Breast epithelium (tissue), 4 donors: ENCODE measurements at regions not wholly inside any gene's neighbourhood (a gene's known extent, or its start where the extent isn't known, plus 50 kb on each side); places are given as distances from the start of the nearest gene placed in this dataset.

Experiments used
- DNase-seq, 2 donors: peaks; one replicate each; pipeline ENCODE4 v3.0.0-alpha.2; 2019; ENCODE audit warnings: low spot score in 2 of 2
- H3K27ac ChIP-seq, 2 donors: fragments of 200-600 bp; sonication (generic) in 1 of 2; one replicate each; pipeline ENCODE4 v1.5.1; 2016 to 2019; ENCODE audit warnings: mild to moderate bottlenecking in 1 of 2
- H3K27me3 ChIP-seq, 2 donors: fragments of 200-600 bp; sonication (generic) in 1 of 2; one replicate each; pipeline versions ENCODE4 v1.5.1 to v1.6.0; 2017 to 2019; ENCODE audit warnings: control low read depth in 1 of 2, mild to moderate bottlenecking in 1 of 2
- H3K36me3 ChIP-seq: fragments of 200-600 bp; one replicate; pipeline ENCODE4 v1.5.1; 2019
- H3K4me1 ChIP-seq, 2 donors: fragments of 200-600 bp; sonication (generic); one replicate each; pipeline ENCODE4 v1.5.1; 2016 to 2019; ENCODE audit warnings: control low read depth in 1 of 2
- H3K4me3 ChIP-seq, 3 donors: fragments of 200-600 bp; sonication (generic); 1 replicate in 2 of 3; 2 replicates in 1 of 3; pipeline ENCODE4 v1.5.1; 2016 to 2019; ENCODE audit warnings: mild to moderate bottlenecking in 3 of 3, moderate library complexity in 2 of 3
- H3K9me3 ChIP-seq, 2 donors: fragments of 200-600 bp; sonication (generic) in 1 of 2; one replicate each; pipeline ENCODE4 v1.5.1; 2016 to 2019; ENCODE audit warnings: control low read depth in 1 of 2
- POLR2A ChIP-seq: fragments of 450-650 bp; IDR thresholded peaks from one replicate; pipeline ENCODE4 v1.6.1; 2016; ENCODE audit warnings: antibody characterized with exemption, mild to moderate bottlenecking, moderate library complexity
- POLR2AphosphoS5 ChIP-seq, 3 donors: sonication (generic); formaldehyde crosslinking; IDR thresholded peaks; one replicate each; pipeline ENCODE4 v1.6.1; 2017; ENCODE audit warnings: antibody characterized with exemption in 3 of 3
- intact Hi-C: fragments of 100-400 bp; cut with DNase I; formaldehyde crosslinking; loops from one replicate; pipeline ENCODE4 v1.15.1; 2023; ENCODE audit warnings: low total_unique reads
- TF ChIP-seq, protein P1 (sequence below), 3 donors: fragments of 450-650 bp; IDR thresholded peaks; one replicate each; pipeline ENCODE4 v1.5.1; 2016 to 2017; ENCODE audit warnings: antibody characterized with exemption in 3 of 3, mild to moderate bottlenecking in 3 of 3, moderate library complexity in 3 of 3

DNA sequence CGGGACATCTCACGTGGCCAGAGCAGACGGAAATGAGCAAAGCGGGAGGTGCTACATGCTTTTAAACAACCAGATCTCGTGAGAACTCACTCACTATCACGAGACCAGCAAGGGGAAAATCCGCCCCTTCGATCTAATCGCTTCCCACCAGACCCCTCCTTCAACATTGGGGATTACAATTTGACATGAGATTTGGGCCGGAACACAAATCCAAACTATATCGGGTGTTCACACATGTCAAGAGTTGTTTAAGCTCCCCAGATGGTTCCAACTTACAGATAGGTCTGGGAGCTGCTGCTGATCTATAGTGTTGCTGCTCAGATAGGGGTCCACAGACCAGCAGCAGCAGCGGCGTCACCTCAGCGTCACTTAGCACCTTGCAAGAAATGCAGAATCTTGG lies 194.9 kb downstream of the GPAM start:
- Histone ChIP-seq H3K9me3 (no peaks in the 10 kb centered on the region), H3K36me3 (no peaks in the 10 kb centered on the region), H3K27me3 (no peaks in the 10 kb centered on the region), H3K4me1 (no peaks in the 10 kb centered on the region), H3K4me3 (no peak overlapping the region), H3K27ac (no peak overlapping the region)
- DNase-seq, result no peak
- no peak for TF ChIP-seq POLR2AphosphoS5 (IDR thresholded peaks at IDR 0.05)
- no peak for TF ChIP-seq POLR2A
- TF ChIP-seq, protein P1, sequence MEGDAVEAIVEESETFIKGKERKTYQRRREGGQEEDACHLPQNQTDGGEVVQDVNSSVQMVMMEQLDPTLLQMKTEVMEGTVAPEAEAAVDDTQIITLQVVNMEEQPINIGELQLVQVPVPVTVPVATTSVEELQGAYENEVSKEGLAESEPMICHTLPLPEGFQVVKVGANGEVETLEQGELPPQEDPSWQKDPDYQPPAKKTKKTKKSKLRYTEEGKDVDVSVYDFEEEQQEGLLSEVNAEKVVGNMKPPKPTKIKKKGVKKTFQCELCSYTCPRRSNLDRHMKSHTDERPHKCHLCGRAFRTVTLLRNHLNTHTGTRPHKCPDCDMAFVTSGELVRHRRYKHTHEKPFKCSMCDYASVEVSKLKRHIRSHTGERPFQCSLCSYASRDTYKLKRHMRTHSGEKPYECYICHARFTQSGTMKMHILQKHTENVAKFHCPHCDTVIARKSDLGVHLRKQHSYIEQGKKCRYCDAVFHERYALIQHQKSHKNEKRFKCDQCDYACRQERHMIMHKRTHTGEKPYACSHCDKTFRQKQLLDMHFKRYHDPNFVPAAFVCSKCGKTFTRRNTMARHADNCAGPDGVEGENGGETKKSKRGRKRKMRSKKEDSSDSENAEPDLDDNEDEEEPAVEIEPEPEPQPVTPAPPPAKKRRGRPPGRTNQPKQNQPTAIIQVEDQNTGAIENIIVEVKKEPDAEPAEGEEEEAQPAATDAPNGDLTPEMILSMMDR (IDR thresholded peaks at IDR 0.05), result no peak
- intact Hi-C loops, result no loop called here

DNA sequence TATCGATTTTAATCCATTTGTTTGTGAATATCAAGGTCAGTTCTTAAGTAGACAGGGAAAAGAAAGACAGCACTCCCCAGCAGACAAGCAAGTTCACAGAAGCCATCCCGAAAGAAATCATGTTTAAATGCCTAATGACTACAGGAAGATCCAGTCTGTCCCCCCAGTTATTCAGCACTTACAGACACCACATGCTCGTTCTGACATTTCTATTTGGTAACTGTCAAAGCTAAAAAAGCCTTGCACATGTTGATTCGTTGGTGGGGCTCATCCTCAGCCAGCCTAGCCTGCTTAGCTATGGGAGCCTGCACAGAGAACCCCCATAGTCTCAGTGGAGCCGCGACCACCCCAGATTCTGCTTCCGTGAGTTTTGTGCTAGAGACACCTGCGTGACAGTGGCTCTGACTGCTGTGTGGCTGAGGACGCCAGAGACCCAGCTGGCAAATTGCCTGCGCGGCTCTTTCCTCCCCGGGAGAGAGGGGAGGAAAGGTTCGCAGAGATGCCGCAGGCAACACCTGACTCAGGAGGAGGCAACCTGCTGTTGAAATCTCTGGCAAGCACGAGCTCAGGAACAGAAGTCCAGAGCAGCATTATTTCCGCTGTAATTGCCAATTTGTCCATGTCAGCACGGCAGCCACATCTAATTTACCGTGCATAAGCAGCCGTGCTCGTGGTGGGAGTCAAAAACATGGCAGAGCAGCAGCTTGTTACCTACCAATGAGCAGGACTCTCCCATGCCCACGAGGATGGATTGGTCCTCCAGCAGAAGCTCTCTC lies 194.2 kb downstream of the GPAM start:
- H3K9me3 ChIP-seq, result no peaks in the 10 kb centered on the region
- no peaks in the 10 kb centered on the region for H3K4me1 ChIP-seq
- no peak for TF ChIP-seq POLR2AphosphoS5 (IDR thresholded peaks at IDR 0.05)
- H3K27ac ChIP-seq, result no peak overlapping the region
- intact Hi-C loops, result no loop called here
- no peak overlapping the region for H3K4me3 ChIP-seq
- peak in 1 of 2 donors; percentile 53 for DNase-seq
- no peaks in the 10 kb centered on the region for H3K36me3 ChIP-seq
- no peaks in the 10 kb centered on the region for H3K27me3 ChIP-seq

DNA sequence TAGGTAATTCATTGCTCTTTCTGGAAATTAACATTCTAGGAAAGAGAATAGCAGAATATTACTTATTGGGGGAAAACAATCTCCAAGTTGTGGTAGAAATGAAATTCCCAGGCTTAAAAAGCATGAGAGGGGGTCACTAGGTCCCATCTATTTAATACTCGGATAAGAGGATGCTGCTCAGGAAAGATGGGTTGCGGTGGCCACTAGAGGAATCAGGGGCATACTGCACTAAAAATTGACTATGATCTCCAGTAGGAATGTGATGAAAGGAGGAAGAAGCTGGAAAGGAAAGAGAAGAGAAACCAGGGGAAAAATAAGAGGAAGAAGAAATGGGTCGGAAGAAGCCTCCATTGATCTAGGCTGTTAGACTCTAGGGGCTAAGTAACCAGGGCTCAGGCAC lies 192.8 kb downstream of the GPAM start:
- no peaks in the 10 kb centered on the region for H3K27me3 ChIP-seq
- H3K4me3 ChIP-seq, result no peak overlapping the region
- H3K9me3 ChIP-seq, result no peaks in the 10 kb centered on the region
- no peaks in the 10 kb centered on the region for H3K4me1 ChIP-seq
- intact Hi-C loops, result no loop called here
- DNase-seq, result no peak
- H3K36me3 ChIP-seq, result no peaks in the 10 kb centered on the region
- TF ChIP-seq POLR2AphosphoS5 (IDR thresholded peaks at IDR 0.05) (no peak), POLR2A (no peak)
- TF ChIP-seq, protein P1 (IDR thresholded peaks at IDR 0.05), result no peak
- no peak overlapping the region for H3K27ac ChIP-seq

DNA sequence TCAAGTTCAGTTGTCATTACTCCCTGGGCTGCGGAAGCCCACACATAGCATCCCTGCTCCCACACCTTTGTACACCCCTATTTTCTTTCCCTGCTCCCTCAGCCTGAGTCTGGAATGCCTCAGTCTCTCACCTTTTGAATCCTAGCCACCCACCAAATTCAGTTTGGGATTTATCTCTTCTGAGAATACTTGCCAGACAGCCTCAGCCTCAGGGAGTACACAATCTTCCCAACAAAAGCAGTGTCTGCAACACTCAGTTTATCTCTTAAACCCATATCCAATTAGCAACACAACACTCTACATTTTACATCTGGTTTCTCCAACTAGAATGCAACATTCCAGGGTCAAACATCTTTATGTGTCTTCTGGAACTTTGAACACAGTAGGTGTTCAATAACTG lies 190.2 kb downstream of the GPAM start:
- Histone ChIP-seq H3K4me3 (no peak overlapping the region), H3K27ac (no peak overlapping the region), H3K36me3 (no peaks in the 10 kb centered on the region), H3K27me3 (no peaks in the 10 kb centered on the region), H3K4me1 (no peaks in the 10 kb centered on the region), H3K9me3 (no peaks in the 10 kb centered on the region)
- no peak for DNase-seq
- TF ChIP-seq POLR2AphosphoS5 (IDR thresholded peaks at IDR 0.05) (no peak), POLR2A (no peak)
- TF ChIP-seq, protein P1 (IDR thresholded peaks at IDR 0.05), result no peak
- intact Hi-C loops, result no loop called here

DNA sequence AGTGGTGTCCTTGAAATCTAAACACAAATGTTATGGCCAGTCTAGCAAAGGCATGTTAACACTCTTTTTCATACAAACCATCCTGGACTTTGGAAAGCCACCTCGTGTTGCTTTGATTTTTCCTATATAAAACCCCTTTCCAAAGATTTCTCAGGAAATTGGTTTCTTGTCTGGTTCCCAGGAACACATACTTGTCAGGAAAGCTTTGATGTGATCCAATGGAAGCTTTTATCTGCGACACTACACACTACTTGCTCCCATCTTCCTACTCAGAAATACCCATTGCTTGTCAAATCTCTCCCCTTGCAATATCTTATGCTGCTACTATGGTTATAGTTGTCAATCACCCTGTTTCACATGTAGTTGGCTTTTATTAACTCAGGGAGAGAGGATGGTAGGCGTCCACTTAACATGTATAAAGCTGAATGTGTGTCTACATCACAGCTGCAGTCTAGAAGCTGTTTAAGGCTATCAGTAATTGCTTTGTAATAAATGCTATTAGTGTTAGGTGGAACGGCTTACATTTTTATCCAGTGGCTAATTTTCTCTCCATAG lies 189.6 kb downstream of the GPAM start:
- Histone ChIP-seq H3K9me3 (no peaks in the 10 kb centered on the region), H3K27ac (no peak overlapping the region), H3K27me3 (no peaks in the 10 kb centered on the region), H3K4me1 (no peaks in the 10 kb centered on the region), H3K4me3 (no peak overlapping the region), H3K36me3 (no peaks in the 10 kb centered on the region)
- TF ChIP-seq, protein P1 (IDR thresholded peaks at IDR 0.05), result no peak
- no peak for TF ChIP-seq POLR2A
- no peak for TF ChIP-seq POLR2AphosphoS5 (IDR thresholded peaks at IDR 0.05)
- intact Hi-C loops, result no loop called here
- no peak for DNase-seq
